NCI-H2107 treated with DMSO at 0.1 percent for 48 hours (cell line): ENCODE measurements at regions not wholly inside any gene's neighbourhood (a gene's known extent, or its start where the extent isn't known, plus 50 kb on each side); places are given as distances from the start of the nearest gene placed in this dataset.

Source experiments
- DNase-seq: peaks from one replicate; lab custom pipeline; 2025; ENCODE audit not compliant: unreplicated experiment; lab: John Stamatoyannopoulos, UW

GRCh38 chr5:148012801-148013200, 51.0 kb upstream of the SPINK5 start:
- no peak for DNase-seq

DNA sequence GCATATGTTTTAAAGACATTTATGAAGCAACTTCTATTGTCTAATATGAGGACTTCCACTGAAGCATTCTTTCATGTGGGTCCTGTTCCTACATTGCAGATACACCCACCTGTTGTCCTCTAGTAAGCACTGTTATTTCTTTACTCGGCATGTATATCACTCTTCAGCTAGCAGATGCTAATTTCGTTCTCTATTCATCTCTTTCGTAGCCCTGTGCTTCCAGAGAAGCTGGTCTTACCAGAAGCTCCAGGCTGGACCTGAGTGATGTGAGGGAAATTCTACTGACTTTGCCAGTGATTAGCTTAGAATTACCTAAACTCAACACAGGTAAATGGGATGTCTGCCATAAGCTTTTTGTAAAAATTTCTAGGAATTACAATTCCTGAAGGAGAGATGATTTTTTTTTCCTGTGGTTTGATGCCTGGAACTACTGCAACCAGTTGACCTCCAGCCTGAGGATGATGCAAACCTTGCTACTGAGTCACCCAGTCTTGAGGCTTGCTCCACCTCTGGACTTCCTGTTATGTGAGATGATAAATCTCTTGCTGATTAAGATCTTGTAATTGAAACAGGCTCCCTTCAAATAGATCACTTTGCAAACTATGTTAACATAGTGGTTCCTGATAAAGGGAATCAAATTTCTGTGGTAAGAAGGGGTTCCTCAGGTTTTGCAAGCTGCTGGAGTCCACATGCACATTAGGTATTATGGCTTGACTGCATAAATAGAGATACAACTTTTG, 52.2 kb upstream of the SPINK5 start:
- peak; percentile 4 for DNase-seq

- no peak for DNase-seq
Observed at GRCh38 chr5:148005788-148006520, 57.8 kb upstream of the SPINK5 start.

DNA sequence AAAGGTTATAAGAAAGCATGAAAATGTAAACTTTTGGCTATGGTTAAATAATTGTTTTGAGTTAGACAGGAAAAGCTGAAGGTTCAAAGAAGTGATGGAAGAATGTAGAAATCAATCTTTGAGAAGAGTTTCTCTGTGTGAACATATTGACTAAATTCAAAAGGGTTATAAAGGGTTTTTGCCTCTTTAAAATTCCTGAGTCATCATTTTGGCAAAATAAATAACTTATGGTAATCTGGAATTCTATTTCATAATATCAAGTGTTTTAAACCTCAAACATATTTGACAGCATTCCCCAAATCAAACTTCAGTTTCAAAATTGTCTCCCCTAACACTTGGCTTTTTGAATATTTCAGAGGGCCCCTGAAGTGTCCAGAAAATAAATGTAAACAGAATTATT, 60.6 kb upstream of the SPINK5 start:
- no peak for DNase-seq

DNA sequence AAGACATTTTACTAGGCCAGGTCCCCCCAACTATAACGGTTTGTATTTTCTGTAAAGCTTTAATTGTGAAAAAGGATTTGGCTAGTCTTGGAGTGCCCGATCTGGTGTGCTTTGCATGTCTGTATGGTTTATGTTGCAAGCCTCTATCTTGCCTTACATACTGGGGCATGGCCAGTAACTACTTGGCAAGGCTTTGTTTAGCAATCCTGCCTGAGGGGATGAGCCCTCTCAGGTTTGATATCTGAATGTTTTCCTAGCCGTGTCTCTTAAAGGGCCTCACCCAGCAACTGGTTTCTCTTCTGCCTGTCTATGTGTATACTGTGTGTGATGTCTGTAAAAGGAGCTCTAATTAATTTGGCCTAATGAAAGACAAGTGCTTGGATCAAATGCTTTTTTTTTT, 61.3 kb upstream of the SPINK5 start:
- DNase-seq = no peak

- DNase-seq = no peak
Observed at GRCh38 chr5:148000036-148000435, 63.7 kb upstream of the SPINK5 start.

DNA sequence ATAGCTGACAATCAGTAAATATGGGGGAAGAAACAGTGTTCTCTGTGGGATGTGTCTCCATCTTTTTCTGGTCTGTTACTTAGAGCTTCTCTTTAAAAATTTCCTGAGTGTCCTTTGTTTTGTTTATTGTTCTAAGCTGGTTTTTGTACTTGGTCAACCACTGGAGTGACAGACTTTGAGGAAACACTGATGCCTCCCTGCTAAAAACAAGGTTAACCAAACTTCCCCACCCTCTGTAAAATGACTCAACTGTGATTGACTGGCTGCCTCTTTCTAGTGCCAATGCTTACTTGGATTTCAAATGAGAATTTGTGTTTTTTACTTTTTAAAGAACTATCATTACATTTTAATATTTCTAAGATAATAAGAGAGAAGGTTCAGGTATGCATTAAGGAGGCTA, 65.1 kb upstream of the SPINK5 start:
- DNase-seq = no peak

- DNase-seq = no peak
Observed at GRCh38 chr5:147997486-147997885, 66.3 kb upstream of the SPINK5 start.

- no peak for DNase-seq
Observed at GRCh38 chr5:147996379-147996778, 67.4 kb upstream of the SPINK5 start.

- no peak for DNase-seq
Observed at GRCh38 chr5:147995846-147996245, 67.9 kb upstream of the SPINK5 start.

GRCh38 chr5:147989994-147990393, 73.8 kb upstream of the SPINK5 start:
- DNase-seq = no peak

DNA sequence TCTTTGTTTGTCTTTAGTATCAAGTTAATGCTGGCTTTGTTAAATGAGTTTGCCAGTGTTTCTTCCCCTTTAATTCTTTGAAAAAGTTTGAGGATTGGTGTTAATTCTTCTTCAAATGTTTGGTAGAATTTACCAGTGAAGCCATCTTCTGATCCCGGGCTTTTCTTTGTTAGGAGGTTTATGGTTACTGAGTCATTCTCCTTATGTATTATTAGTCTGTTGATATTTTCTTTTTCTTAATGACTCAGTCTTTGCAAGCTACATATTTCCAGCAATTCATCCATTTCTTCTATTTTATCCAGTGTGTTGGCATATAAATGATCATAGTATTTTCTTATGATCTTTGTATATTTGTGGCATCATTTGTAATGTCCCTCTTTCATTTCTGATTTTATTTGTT, 74.5 kb upstream of the SPINK5 start:
- no peak for DNase-seq

DNA sequence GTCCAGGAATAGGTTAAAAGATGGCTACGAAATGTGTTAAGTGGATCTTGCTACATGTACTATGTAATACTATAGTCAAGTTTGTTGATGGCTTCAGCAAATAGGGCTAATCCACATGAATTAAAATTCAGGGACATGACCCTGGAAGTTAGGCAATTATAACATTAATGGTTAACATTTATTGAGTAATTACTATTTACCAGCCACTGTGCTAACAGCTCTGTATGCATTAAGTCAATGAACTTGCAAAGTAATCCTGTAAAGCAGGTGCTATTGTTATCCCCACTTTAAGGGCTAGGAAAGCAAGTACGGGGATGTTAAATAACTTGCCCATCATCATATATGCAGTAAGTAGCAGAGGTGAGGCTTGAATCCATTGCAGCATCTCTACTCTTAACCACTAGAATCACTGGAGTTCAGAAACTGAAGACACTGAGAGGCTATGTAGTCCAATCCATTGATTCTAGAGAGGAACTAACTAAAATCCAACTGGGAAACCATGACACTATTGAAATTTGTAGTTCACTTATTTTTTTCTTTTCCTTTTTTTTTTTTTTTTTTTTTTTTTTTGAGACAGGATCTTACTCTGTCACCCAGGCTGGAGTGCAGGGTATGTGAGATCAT, 77.5 kb upstream of the SPINK5 start:
- DNase-seq = no peak

DNA sequence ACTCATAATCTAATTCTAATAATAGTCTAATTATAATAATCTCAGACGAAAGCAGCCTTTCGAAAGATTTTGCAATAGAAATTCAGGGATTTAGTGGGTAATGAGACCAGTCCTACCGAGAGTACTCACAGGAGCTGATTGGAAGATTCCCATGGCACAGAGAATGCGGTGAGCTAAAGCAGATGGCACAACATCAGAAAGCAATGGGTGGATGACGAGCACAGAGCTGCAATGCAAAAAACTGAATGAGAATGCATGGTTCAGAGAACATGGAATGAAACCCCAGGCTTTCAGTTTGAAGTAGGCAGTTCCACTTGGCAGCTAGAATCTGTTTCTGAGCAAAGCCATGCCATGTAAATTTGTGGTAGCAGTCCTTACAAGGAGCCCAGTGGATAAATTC, 78.2 kb upstream of the SPINK5 start:
- no peak for DNase-seq

DNA sequence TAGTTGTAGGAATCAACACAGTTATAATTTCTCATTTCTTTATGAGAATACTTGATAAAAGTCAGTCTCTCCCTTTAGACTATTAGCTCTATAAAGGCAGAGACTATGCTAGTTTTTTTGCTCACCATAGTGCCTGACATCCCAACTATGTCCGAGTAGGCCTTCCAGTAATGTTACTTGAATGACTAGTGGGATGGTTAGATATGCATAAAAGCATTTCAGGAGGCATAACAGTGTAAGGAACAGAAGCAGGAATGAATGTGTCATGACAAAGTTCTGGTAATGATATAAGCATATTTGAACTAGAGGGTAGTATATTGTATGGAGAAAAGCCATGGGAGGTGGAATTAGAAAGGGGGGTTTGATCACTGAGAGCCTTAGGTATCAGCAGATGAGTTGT, 77.4 kb upstream of the C5orf46 start:
- DNase-seq = no peak

DNA sequence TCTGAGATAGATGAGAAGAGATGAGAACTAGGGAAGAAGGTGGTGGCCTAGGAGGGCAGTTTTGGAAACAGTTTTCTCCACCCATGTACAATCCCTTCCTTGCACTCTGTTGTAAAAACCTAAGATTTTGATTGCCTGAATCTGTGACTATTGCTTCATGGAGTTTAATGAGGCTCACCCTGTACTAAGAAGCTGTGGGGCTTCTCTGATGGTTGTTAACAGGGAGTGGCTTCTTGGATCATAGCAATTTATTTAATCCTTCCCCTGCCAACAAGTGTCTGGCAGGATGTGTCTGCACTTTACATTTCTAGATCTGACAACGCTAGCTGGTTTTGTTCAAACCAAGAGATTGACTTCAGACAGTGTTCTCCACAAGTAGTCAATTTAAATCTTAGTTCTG, 74.7 kb upstream of the C5orf46 start:
- no peak for DNase-seq

GRCh38 chr5:147979761-147980160, 73.4 kb upstream of the C5orf46 start:
- no peak for DNase-seq

DNA sequence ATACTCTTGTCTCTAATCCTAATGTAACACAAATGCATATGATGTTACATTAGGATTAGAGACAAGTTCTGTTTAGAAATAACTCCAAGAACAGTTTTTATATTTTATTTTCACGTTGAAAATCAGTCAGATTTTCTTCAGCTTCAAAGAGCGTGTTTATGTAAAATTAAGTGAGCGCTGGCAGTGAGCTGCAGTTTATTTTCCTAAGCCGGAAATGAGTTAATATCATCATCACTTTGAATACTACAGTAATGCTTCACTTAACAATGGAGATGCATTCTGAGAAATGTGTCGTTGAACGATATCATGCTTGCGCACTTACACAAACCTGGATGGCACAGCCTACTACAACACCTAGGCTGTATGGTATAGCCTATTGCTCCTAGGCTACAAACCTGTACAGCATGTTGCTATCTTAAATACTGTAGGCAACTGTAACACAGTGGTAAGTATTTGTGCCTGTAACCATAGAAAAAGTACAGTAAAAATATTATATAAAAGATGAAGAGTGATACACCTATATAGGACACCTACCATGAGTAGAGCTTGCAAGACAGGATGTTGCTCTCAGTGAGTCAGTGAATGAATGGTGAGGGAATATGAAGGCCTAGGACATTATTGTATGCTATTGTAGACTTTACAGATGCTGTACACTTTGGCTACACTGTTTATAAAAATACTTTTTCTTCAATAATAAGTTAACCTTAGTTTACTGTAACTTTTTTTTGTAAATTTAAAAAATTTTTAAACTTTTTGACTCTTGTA, 65.9 kb upstream of the C5orf46 start:
- no peak for DNase-seq

GRCh38 chr5:147971472-147971871, 65.1 kb upstream of the C5orf46 start:
- DNase-seq = no peak

DNA sequence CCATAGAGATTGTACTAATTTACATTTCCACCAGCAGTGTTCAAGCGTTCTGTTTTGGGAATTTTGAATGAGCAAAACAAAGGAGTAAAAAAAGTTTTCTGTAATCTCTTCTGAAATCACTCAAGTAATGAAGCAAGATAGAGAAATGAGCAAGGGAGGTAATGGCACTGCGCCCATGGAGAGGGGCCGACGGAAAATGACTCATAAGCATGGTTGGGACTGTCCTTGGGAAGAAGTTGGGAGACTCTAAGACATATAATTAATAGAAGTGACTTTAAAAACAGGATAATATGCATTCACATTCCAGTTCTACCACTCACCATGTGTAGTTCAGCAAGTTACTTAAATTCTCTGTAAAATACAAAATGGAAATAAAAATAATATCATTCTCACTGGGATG, 62.5 kb upstream of the C5orf46 start:
- DNase-seq = no peak

GRCh38 chr5:147966829-147967228, 60.5 kb upstream of the C5orf46 start:
- DNase-seq = no peak

DNA sequence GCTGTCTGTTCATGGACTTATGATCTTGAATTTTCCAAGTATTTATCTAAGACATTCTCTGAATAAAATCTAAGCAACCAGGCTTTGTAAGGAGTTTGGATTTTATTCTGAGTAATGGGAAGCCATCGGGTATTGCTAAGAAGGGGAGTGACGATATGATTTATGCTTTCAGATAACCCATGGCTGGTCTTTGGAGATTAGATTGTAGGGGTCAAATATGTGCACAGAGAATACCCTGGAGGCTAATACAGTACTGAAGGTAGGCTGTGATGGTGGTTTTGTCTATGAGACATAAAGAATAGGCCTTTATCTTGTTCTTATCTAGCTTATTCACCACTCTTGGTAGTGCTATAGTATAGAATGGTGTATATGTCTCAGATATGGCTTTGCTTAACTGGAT, 60.0 kb upstream of the C5orf46 start:
- DNase-seq = no peak
